Left ventricle myocardium superior (tissue), 1 donor: ENCODE measurements at regions not wholly inside any gene's neighbourhood (a gene's known extent, or its start where the extent isn't known, plus 50 kb on each side); places are given as distances from the start of the nearest gene placed in this dataset.
A peak's percentile ranks its signal among the peaks of the same experiment; 100 is the strongest.
"Not testable (repeated sequence)": the region's sequence is repeated elsewhere in the genome, so short reads cannot be mapped to it uniquely, and the experiment has no call there.

Experiments
- ATAC-seq: fragments of 200-7000 bp; cut with Tn5 transposase; one replicate; pipeline ENCODE4 v1.9.1; 2020; ENCODE audit warnings: mild to moderate bottlenecking, moderate library complexity
- DNase-seq: peaks from one replicate; pipeline ENCODE4 v3.0.0-alpha.2; 2020
- intact Hi-C: fragments of 100-400 bp; cut with micrococcal nuclease; formaldehyde crosslinking; loops from one replicate; pipeline ENCODE4 v1.11.0; 2022
- donor health status: DM: no; HTN: yes; CAD: no; lungs with severe emphysema.

DNA sequence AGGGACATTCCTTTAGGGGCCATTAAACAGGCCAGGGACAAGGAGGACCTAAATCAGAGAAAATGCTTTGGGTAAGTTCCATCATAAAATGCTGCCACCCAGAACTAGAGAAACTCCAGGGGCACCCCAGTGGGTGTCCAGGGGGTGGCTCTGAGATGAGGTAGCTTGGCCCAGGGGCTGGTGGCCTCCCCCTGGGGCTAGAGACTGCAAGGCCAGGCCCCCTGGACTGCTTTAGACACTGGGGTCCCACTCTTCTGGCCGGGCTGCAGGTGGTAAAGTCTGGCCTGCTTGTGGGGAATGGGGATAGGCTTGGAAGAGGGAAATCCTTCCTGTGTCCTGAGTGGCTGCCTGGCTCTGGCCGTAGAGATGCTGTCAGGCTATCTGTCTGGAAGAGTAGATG lies 169.6 kb upstream of the PODXL start:
- no peak for DNase-seq
- intact Hi-C loops = no loop called here
- no peak for ATAC-seq

DNA sequence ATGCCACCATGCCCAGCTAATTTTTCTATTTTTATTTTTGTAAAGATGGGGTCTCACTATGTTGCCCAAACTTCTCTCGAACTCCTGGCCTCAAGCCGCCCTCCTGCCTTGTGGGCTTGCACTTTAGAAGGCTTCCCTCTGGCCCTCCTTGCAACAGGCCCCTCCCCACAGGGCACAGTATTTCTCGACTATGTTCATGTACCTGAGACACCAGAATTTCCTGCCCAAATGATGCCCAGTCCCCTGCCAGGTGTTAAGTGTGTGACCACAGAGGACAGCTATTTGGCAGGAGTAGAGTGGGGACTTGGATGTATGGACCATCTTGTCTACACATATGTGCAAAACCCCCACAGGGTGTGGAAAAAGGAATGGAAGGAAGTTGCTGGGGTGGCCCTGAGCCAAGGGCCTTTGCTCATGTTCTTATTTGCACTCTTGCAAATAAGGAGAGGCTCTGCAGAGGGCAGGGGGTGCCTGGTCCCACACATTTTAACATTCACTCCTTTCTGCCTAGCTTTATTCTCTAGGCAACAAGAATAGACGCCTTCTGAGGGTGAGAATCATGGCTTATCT lies 168.4 kb upstream of the PODXL start:
- ATAC-seq (no peak), DNase-seq (no peak)
- intact Hi-C loops = no loop called here

DNA sequence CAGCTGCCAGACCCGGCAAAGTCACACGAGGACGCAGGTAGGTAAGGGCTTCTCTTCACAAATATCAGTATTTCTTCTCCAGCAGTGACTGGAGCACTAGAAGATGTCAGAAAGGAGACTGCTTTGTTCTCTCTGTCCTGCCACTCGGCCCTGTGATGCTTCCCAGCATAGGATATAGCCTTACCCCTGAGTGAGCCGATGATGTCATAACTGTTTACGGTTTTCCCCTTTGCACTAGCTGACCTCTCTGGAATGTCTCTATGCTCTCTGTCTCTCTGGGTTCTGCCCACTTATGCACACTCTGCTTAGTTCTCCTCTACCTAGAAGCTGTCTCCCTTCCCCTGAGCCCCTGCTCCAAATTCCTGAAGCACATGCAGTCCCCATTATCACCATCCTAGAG lies 167.5 kb upstream of the PODXL start:
- DNase-seq (no peak), ATAC-seq (peak; percentile 59)
- intact Hi-C loops = no loop called here

DNA sequence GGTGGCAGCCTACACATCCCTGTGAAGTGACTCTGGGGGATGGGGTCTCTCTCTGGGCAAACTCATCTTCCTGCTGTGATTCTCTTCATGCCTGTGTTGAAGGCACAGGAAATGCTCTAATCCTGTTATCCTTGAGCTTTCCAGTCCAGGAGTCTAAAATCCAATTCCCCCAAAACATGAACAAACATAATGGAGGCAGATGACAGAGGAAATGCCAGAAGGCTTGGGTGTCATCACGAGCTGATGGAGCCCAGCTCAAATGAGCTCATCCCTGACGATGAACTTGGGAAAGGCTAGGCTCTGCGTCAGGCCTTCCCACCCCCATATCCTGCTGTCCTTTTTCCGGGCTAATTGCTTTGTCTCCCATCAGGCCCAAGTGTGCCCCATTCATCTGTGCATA lies 165.9 kb upstream of the PODXL start:
- intact Hi-C loops = no loop called here
- DNase-seq = no peak
- ATAC-seq = no peak

DNA sequence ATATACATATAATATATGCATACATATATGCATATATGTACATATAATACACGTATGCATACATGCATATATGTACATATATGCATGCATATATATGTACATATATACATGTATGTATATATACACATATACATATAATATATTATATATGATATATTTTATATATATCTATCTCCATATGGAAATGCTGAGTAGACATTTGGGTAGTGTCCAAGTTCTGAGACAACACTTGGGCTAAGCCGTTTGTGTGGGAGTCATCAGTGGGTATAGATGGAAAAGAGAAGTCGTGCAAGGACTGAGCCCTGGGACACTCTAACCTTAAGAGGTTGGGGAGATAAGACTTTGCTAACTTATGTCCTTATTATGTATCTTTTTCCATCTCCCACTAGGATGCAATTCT lies 165.2 kb upstream of the PODXL start:
- DNase-seq (no peak), ATAC-seq (no peak)
- intact Hi-C loops = no loop called here

DNA sequence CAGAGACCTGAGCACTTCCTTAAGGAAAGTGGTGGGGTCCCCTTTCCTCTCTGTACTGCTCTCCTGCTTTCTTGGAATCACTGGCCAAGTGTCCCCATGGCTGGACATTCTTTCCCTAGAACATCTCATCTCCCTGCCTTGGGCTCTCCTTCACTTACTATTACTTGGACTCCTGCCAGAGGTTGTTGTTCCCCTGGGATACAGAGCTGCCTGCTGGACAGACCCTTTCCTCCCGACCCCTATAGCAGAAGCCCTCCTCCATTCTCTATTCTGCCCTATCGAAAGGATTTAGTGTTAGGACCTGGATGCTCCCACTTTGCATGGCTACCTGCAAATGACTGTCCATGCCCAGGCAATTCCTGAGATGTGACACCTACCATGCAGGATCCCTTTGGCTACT lies 164.3 kb upstream of the PODXL start:
- intact Hi-C loops = no loop called here
- ATAC-seq (no peak), DNase-seq (no peak)

DNA sequence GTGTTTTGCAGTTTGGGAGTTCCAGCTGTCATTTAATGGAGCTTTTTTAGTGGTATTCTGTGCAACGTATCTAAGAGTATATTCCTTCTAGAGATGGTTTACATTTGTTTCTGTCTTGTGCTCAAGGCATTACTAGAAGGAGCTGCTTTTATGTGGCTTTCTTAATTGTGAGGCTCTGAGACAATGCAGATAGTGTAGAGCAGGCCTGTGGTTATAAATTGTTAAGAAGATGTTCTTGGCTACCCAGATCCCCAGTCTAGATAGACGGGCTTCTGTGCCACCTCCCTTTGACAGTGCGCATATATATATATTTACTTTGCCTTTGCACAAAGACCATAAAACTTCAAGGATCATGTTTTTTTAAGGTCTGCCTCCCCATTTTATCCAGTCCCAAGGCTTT lies 160.8 kb upstream of the PODXL start:
- intact Hi-C loops = no loop called here
- ATAC-seq (no peak), DNase-seq (no peak)

DNA sequence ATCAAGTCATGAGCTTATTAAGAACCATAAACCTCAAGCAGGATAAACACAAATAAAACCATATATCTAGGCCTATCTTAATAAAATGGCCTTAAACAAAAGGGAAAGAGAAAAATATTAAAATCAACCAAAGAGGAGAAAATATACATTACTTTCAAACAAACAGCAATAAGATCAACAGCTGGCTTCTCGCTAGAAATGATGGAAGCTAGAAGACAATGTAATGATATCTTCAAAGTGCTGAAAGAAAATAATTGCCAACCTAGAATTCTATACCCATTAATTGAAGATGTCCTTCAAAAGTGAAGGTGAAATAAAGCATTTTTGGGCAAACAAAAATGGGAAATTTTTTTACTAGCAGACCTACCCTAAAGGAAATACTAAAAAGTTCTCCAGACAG lies 142.9 kb upstream of the PODXL start:
- intact Hi-C loops = no loop called here
- no peak for ATAC-seq
- DNase-seq = no peak

DNA sequence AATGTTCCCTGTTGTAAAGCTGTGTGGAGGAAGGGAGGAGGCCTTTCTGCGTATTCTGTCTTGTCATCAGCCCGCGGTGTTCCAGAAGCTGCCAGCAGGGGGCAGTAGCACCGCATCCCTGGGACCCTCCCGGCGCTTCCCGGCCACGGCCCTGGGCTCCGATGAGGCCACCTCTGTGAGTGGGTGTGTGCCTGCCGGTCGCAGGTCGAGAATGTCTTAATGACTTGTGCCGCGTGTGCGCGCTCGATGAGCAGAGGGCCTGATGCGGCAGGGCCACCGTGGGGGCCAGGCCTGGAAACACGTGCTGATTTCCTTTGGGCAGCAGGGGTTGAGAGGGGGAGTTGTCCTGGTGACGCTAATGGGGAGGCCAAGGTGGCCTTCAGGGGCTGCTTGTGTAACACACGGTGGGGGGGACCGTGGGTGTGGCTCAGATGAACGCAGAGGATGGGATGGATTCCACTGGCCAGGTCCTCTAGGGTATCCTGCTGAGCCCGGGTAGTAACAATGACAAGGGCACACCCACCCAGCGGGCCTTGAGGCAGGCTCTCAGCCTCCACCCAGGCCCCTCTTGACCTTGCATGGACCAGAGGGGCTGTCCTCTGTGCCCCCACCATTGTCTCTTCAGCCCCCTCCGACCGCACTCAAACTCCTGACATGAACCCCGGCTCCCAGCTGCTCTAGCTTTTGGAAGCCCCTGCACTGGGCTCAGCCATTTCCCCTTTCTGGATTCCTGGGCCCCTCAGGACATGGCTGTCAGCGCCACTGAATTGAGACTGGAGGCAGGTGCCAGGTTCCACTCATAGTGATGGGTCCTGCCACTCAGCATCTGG lies 135.9 kb upstream of the PODXL start:
- intact Hi-C loops = no loop called here
- ATAC-seq (peak; percentile 54), DNase-seq (peak; percentile 67)

DNA sequence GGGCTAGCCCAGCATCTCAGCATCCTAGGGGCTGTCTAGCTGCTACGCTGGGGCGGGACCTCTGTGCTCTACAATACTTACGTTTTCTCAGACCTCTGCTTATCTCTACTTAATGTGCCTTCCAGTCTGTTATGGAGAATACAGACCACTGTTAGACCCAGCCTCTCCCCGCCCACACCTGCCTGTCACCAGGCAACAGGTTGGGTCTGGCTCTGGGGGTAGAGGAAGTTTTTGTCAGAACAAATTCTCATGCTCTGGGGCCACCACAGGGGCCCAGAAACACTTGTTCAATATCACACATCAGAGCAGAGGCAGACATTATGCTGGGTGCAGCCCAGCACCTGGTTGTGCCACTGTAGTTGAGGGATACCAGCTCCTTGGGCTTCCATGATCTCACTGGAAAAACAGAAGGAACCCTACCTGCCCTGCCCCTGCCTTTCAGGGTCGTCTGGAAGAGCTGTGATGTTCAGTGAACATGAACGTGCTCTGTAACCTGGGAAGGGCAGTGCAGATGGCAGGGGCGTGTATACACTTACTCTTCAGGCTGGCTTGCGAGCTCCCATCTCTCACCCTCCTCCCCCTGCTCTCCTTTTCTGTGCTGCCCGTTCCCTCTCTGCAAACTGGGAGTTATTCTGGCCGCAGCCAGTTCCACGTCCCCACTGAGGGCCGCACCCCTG lies 135.2 kb upstream of the PODXL start:
- DNase-seq (no peak), ATAC-seq (no peak)
- intact Hi-C loops = no loop called here

DNA sequence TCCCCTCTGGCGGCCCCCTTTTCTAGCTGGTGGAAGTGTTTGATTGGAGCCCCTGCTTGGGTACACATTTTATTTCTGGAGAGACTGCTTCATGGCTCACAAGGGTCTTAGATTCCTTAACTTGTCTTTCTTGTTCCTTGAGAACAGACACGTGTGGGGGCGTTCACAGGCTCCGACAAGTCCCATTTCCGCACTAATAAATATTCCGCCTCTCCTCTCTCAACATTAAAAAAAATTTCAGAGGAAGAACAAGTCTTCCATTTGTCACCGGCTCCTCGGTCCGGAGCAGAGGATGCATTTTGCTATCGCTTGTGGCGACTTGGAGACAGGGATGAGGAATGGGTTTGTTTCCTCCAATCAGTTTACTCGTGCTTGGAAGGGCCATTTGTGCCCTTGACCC lies 134.0 kb upstream of the PODXL start:
- intact Hi-C loops = no loop called here

DNA sequence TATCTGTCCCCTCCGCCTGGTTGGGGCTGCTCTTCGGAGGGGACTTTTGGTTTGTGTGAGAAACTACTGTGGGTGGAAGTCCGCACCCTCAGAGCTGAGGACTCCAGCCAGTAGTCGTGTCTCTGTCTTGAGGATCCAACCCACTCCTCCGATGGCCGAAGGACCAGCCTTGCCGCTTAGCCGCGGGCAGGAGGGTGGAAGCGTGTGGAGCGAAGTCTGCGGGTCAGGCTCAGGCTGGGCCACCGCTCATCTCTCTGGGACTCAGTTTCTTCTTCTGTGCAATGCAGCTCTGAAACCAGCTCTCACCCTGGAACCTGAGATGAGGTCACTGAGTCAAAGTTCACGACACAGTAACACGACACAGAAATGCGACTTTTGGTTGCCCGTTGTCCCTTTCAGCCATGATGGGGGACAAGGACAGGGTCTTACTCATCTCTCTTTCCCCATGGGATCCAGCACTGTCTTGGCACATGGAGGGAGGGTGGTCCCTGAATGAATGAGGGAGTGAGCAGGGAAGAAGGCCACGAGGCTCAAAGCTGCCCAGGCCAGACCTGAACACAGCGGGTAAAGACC lies 133.3 kb upstream of the PODXL start:
- no peak for DNase-seq
- intact Hi-C loops = no loop called here
- ATAC-seq = no peak

More for the DNA sequence above, 134.0 kb upstream of the PODXL start:
- ATAC-seq (no peak), DNase-seq (no peak)

DNA sequence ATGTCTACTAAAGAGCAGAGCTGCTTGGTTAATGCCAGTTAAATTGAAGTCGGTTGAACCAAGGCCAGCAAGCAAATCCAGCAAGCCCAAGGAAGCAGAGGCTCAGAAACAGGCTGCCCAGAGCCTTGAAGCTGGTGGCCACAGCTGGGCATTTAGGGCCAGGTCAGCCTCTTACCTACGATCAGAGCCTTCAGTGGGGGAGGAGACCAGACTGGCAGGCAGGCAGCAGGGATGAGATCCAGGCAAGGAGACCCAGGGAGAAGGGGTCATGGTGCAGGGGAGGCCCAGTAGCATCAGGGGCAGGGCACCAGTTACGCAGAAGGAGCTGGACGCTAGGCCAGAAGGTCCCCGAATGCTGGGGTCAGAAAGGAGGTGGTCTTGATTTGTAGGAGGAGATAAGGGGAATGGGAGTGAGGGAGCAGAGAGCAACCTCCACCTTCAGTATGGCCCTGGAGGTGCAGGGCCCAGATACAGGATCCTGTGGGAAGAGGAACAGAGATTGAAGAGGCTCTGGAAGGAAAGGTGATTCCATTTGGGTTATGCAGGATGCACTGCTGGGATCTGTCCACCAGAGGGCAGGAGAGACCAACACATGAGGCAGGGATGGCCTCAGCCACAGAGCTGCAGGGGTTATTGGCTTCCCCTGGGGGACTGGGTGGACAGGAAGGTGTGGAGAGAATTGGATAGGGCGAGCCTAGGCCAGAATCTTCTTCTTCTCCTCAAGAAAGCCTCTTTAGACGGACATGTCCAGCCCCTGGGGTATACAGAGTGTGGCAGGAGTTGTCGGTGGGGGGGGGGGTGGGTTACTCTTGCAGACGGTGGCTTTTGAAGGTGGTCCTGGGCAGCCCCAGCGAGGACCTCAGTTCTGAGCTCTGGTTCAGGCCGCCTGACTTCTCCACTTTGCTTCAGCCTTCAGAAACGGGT lies 132.6 kb upstream of the PODXL start:
- ATAC-seq = peak; percentile 74
- intact Hi-C loops = no loop called here
- peak; percentile 72 for DNase-seq

DNA sequence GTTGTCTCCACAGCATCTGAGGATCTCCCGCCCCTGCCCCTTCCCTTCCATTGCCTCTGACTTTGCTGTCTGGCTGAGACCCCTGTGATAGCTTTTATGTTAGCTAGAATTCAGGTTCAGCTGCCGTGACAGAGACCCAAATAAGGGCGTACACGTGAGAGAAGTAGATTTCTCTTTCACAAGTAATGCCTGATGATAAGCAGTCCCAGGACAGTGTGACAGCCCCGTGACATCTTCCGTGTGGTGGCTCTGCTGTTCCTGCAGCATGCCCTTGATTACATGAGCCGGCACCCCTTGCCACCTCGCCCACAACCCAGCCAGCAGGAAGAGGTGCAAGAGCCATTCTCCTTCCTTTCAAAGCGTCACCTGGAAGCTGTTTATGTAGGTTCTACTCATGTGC lies 130.9 kb upstream of the PODXL start:
- intact Hi-C loops = no loop called here
- no peak for ATAC-seq
- DNase-seq = no peak

DNA sequence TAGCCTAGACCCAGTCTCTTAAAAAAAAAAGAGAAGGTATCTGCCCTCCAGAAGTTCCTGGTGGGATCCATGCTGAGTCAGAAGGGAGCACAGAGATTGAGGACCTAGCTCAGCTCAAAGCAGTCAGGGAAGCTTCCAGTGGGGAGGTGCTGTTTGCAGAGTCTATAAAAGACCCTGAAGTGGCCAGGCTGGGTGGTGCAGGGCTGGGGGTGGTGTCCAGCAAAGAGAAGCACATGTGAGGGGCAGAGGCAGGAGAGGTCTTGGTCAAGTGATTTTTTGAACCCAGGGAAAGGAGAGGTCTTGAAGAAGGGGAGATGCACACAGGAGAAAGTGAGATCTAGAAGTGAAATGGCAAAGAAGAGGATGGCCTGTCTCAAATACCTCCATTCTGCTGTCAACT lies 130.4 kb upstream of the PODXL start:
- DNase-seq = no peak

DNA sequence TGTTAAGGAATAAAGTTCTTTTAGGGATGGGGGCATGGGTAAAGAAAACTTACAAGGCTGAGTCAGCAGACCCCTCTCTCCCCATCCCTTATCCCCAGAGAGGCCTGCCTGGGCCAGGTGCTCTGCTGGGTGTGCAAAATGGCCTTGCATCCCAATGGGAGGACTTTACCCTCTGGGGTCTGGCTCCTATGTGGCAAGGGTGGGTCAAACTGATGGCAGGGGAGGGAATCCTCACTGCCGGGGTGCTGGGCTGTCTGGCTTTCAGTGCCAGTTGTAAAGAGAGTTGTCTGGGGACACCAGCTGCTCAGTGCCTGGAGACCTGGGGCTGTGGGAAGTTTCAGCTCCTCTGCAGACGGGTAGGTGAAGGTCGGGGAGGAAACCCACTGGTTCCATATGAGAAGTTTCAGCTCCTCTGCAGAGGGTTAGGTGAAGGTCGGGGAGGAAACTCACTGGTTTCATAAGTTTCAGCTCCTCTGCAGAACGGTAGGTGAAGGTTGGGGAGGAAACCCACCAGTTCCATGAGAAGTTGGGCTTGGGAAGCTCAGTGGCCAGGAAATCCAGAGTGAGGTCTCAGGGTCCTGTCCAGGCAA lies 127.2 kb upstream of the PODXL start:
- intact Hi-C loops = no loop called here
- ATAC-seq = no peak
- no peak for DNase-seq

More for the DNA sequence above, 130.4 kb upstream of the PODXL start:
- no peak for ATAC-seq
- intact Hi-C loops = no loop called here

DNA sequence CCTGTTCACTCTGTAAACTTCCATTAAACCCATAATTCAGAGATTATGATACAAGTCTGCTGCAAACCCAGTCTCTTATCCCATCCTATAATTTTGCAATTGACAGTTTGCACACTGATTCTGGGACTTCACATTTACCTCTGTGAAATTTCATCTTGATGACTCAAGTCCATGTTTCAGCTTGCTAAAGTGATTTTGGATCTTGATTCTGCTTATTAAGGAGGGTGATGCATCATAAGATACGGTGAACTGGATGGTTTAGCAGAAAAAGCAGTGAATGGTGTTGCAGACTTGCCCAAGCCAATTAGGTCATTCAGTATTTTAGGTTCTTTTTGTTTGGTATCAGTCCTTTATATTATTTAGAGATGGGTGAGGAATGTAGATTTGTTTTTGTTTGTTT lies 125.5 kb upstream of the PODXL start:
- DNase-seq (no peak), ATAC-seq (no peak)
- intact Hi-C loops = no loop called here

DNA sequence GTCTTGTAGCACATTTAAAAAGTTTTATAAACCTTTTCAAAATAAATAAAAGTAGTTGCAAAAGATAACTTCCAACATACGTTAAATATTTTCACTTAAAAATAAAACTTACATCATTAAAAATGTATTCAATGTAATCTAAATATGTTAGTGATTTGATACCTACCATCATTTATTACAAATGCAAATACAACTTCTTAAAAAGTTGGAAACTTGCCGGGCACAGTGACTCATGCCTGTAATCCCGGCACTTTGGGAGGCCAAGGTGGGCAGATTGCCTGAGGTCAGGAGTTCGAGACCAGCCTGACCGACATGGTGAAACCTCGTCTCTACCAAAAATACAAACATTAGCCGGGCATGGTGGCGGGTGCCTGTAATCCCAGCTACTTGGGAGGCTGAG lies 122.6 kb upstream of the PODXL start:
- intact Hi-C loops, DNase-seq, ATAC-seq: not testable (repeated sequence)

DNA sequence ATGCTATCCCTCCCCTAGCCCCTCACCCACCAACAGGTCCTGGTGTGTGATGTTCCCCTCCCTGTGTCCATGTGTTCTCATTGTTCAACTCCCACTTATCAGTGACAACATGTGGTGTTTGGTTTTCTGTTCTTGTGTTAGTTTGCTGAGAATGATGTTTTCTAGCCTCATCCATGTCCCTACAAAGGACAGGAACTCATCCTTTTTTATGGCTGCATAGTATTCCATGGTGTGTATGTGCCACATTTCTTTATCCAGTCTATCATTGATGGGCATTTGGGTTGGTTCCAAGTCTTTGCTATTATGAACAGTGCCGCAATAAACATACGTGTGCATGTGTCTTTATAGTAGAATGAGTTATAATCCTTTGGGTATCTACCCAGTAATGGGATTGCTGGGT lies 120.4 kb upstream of the PODXL start:
- intact Hi-C loops, ATAC-seq, DNase-seq: not testable (repeated sequence)
